ENCODE measurements at regions not wholly inside any gene's neighbourhood (a gene's known extent, or its start where the extent isn't known, plus 50 kb on each side); places are given as distances from the start of the nearest gene placed in this dataset.
"Not testable (repeated sequence)": the region's sequence is repeated elsewhere in the genome, so short reads cannot be mapped to it uniquely, and the experiment has no call there.

GRCh38 chr21:34228792-34229191 is 135.0 kb upstream of the KCNE2 start:
- H3K4me3 ChIP-seq (replicated peaks; ENCODE audit: low read depth, low read length): no peak overlapping the region
- DNase-seq (ENCODE audit: low read depth): no peak
- TF ChIP-seq CTCF (IDR thresholded peaks at IDR 0.05; ENCODE audit: low read length, missing control alignments): no peak

- no peak for DNase-seq (ENCODE audit: low read depth)
- no peak overlapping the region for H3K4me3 ChIP-seq (replicated peaks; ENCODE audit: low read depth, low read length)
- TF ChIP-seq CTCF (IDR thresholded peaks at IDR 0.05; ENCODE audit: low read length, missing control alignments): no peak
Observed at GRCh38 chr21:34229353-34229752, 134.5 kb upstream of the KCNE2 start.

GRCh38 chr21:34233741-34234140 is 130.1 kb upstream of the KCNE2 start:
- not testable (repeated sequence) for H3K4me3 ChIP-seq (replicated peaks; ENCODE audit: low read depth, low read length); DNase-seq (ENCODE audit: low read depth)

GRCh38 chr21:34235514-34235913 is 128.3 kb upstream of the KCNE2 start:
- no peak overlapping the region for H3K4me3 ChIP-seq (replicated peaks; ENCODE audit: low read depth, low read length)
- DNase-seq (ENCODE audit: low read depth): no peak
- no peak for TF ChIP-seq CTCF (IDR thresholded peaks at IDR 0.05; ENCODE audit: low read length, missing control alignments)

- no peak for DNase-seq (ENCODE audit: low read depth)
- no peak for TF ChIP-seq CTCF (IDR thresholded peaks at IDR 0.05; ENCODE audit: low read length, missing control alignments)
- H3K4me3 ChIP-seq (replicated peaks; ENCODE audit: low read depth, low read length): no peak overlapping the region
Observed at GRCh38 chr21:34242973-34243372, 120.8 kb upstream of the KCNE2 start.

- TF ChIP-seq CTCF (IDR thresholded peaks at IDR 0.05; ENCODE audit: low read length, missing control alignments): peak; percentile 68
- peak; percentile 45 for DNase-seq (ENCODE audit: low read depth)
- no peak overlapping the region for H3K4me3 ChIP-seq (replicated peaks; ENCODE audit: low read depth, low read length)
Observed at GRCh38 chr21:34243562-34243961, 120.2 kb upstream of the KCNE2 start.

- TF ChIP-seq CTCF (IDR thresholded peaks at IDR 0.05; ENCODE audit: low read length, missing control alignments): no peak
- DNase-seq (ENCODE audit: low read depth): no peak
- no peak overlapping the region for H3K4me3 ChIP-seq (replicated peaks; ENCODE audit: low read depth, low read length)
Observed at GRCh38 chr21:34252751-34253150, 111.1 kb upstream of the KCNE2 start.

GRCh38 chr21:34255073-34255472 is 108.7 kb upstream of the KCNE2 start:
- H3K4me3 ChIP-seq (replicated peaks; ENCODE audit: low read depth, low read length): no peak overlapping the region
- TF ChIP-seq CTCF (IDR thresholded peaks at IDR 0.05; ENCODE audit: low read length, missing control alignments): no peak
- no peak for DNase-seq (ENCODE audit: low read depth)

Data from fibroblast of pulmonary artery (primary cell).